Ishikawa (cell line): ENCODE measurements at regions not wholly inside any gene's neighbourhood (a gene's known extent, or its start where the extent isn't known, plus 50 kb on each side); places are given as distances from the start of the nearest gene placed in this dataset.

ENCODE experiments used
- CEBPB ChIP-seq: IDR thresholded peaks from 2 replicates; pipeline ENCODE4 v1.6.1; 2012
- CREB1 ChIP-seq: IDR thresholded peaks from 2 replicates; pipeline ENCODE4 v1.6.1; 2012; ENCODE audit warnings: low read depth
- EGR1 ChIP-seq: IDR thresholded peaks from 2 replicates; pipeline ENCODE4 v1.6.1; 2012
- EP300 ChIP-seq: IDR thresholded peaks from 2 replicates; pipeline ENCODE4 v1.6.1; 2012; ENCODE audit warnings: borderline replicate concordance
- FOXM1 ChIP-seq: IDR thresholded peaks from 2 replicates; pipeline ENCODE4 v1.6.1; 2012; ENCODE audit warnings: low read depth, borderline replicate concordance
- NFIC ChIP-seq: IDR thresholded peaks from 2 replicates; pipeline ENCODE4 v1.6.1; 2012
- RAD21 ChIP-seq: IDR thresholded peaks from 2 replicates; pipeline ENCODE4 v1.6.1; 2012; ENCODE audit warnings: low read depth
- TAF1 ChIP-seq: IDR thresholded peaks from 2 replicates; pipeline ENCODE4 v1.6.1; 2012; ENCODE audit warnings: low read depth, mild to moderate bottlenecking
- TCF12 ChIP-seq: IDR thresholded peaks from 2 replicates; pipeline ENCODE4 v1.6.1; 2012; ENCODE audit warnings: low read depth
- TEAD4 ChIP-seq: IDR thresholded peaks from 2 replicates; pipeline ENCODE4 v1.6.1; 2012
- YY1 ChIP-seq: IDR thresholded peaks from 2 replicates; pipeline ENCODE4 v1.6.1; 2012; ENCODE audit warnings: low read depth
- ZBTB7A ChIP-seq: IDR thresholded peaks from 2 replicates; pipeline ENCODE4 v1.6.1; 2012; ENCODE audit warnings: low read depth
- TF ChIP-seq, protein P1 (sequence below): IDR thresholded peaks from 2 replicates; pipeline ENCODE4 v1.6.1; 2012
- TF ChIP-seq, protein P2 (sequence below): IDR thresholded peaks from 2 replicates; pipeline ENCODE4 v1.6.1; 2012
- TF ChIP-seq, protein P3 (sequence below): IDR thresholded peaks from 2 replicates; pipeline ENCODE4 v1.6.1; 2012; ENCODE audit warnings: low read depth, mild to moderate bottlenecking

DNA sequence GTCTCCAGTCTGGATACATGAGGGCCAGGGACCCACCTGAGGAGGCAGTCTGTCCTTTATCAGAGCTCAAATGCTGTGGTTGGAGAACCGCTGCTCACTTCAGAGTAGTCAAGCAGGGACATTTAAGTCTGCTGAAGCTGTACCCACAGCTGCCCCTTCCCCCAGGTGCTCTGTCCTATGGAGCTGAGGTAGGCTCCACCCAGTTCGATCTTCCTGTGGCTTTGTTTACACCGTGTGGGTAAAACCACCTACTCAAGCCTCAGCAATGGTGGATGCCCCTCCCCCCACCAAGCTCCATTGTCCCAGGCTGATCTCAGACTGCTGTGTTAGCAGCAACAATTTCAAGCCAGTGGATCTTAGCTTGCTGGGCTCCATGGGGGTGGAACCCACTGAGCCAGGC, 731.4 kb upstream of the HS6ST1 start:
- TF ChIP-seq TCF12 (no peak), RAD21 (no peak), YY1 (no peak), CEBPB (no peak), TEAD4 (no peak), TAF1 (no peak), EP300 (no peak), FOXM1 (no peak), NFIC (no peak), EGR1 (no peak), CREB1 (no peak), ZBTB7A (no peak)
- TF ChIP-seq, protein P1, sequence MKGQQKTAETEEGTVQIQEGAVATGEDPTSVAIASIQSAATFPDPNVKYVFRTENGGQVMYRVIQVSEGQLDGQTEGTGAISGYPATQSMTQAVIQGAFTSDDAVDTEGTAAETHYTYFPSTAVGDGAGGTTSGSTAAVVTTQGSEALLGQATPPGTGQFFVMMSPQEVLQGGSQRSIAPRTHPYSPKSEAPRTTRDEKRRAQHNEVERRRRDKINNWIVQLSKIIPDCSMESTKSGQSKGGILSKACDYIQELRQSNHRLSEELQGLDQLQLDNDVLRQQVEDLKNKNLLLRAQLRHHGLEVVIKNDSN = no peak
- TF ChIP-seq, protein P2, sequence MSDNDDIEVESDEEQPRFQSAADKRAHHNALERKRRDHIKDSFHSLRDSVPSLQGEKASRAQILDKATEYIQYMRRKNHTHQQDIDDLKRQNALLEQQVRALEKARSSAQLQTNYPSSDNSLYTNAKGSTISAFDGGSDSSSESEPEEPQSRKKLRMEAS = no peak
- TF ChIP-seq, protein P3, sequence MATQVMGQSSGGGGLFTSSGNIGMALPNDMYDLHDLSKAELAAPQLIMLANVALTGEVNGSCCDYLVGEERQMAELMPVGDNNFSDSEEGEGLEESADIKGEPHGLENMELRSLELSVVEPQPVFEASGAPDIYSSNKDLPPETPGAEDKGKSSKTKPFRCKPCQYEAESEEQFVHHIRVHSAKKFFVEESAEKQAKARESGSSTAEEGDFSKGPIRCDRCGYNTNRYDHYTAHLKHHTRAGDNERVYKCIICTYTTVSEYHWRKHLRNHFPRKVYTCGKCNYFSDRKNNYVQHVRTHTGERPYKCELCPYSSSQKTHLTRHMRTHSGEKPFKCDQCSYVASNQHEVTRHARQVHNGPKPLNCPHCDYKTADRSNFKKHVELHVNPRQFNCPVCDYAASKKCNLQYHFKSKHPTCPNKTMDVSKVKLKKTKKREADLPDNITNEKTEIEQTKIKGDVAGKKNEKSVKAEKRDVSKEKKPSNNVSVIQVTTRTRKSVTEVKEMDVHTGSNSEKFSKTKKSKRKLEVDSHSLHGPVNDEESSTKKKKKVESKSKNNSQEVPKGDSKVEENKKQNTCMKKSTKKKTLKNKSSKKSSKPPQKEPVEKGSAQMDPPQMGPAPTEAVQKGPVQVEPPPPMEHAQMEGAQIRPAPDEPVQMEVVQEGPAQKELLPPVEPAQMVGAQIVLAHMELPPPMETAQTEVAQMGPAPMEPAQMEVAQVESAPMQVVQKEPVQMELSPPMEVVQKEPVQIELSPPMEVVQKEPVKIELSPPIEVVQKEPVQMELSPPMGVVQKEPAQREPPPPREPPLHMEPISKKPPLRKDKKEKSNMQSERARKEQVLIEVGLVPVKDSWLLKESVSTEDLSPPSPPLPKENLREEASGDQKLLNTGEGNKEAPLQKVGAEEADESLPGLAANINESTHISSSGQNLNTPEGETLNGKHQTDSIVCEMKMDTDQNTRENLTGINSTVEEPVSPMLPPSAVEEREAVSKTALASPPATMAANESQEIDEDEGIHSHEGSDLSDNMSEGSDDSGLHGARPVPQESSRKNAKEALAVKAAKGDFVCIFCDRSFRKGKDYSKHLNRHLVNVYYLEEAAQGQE = no peak

DNA sequence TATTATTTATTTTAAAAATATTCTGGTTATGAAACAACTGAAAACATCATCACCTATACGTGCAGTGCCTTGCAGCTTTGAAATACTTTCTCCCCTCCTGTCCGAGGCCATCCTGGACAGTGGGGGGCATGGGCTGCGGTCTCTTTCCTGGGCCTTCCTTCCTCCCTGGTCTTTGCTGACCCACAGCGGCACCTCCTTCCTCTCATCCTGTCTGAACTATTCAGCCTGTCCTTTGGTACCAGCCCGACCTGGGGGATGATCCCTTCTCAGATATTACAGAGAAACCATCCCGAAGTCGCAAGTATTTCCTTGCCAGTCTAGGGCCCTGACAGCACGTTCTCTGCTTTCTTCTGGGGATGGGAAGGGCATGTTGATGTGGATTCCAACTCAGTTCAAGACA, 736.6 kb upstream of the HS6ST1 start:
- no peak for TF ChIP-seq EP300
- TF ChIP-seq FOXM1 = no peak
- TF ChIP-seq EGR1 = no peak
- no peak for TF ChIP-seq YY1
- no peak for TF ChIP-seq RAD21
- TF ChIP-seq, protein P1 = no peak

DNA sequence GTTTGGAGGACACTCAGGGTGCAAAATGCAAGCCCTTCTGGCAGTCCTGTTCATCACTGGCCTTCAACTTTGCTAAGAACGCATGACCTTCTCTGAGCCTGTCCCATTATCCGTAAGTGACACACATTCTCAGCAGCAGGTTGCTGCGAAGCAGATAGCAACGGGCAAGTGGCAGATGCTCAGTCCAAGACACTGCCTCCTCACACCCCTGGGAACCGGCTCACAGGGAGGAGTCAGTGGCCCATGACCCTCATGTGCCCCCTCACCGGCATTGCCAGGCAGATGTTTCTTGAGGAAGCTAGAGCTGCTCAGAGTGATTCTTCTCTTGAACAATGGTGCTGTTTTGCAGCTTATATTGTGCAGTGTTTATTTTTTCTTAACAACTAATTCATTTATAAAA, 737.2 kb upstream of the HS6ST1 start:
- TF ChIP-seq CEBPB (no peak), TEAD4 (no peak), TCF12 (no peak), NFIC (no peak), TAF1 (no peak), RAD21 (no peak), FOXM1 (no peak), YY1 (no peak), ZBTB7A (no peak), EGR1 (no peak), EP300 (no peak)
- TF ChIP-seq, protein P2 = no peak
- TF ChIP-seq, protein P3 = no peak

DNA sequence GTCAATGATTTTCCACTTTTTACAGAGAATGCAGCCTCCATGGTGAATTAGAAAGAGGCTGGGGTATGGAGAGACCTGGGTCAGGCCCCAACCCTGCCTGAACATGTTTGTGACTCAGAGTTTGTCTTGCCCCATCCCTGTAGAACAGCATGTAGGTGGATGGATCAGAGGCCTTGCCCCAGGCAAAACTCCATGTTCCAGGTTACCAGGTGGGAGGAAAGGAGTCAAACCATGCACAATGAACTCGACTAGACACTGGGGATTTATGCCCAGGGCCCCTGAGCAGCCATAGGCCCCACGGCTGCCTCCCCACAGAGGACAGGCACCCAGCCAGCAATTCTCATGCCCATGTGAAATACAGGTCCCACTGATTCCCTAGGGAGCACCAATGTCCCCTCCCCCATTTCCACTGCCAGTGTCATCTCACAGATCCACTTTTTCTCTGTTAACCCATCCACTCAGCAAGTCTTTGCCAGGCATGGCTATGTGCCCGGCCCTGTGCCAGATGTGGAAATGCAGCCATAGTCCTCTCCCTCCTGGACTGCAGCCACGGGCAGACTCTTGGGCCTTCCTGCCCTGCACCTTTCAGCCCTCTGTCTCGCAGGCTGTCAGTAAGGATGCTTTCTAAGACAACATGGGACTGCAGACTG, 737.8 kb upstream of the HS6ST1 start:
- TF ChIP-seq, protein P3 = no peak
- TF ChIP-seq EGR1 (no peak), TAF1 (no peak), FOXM1 (no peak), CEBPB (no peak), CREB1 (no peak), ZBTB7A (no peak), TCF12 (no peak), EP300 (no peak), NFIC (no peak), TEAD4 (no peak), RAD21 (no peak), YY1 (no peak)
- TF ChIP-seq, protein P1 = no peak
- TF ChIP-seq, protein P2 = no peak
